Body of pancreas (tissue), 4 donors: ENCODE measurements at regions not wholly inside any gene's neighbourhood (a gene's known extent, or its start where the extent isn't known, plus 50 kb on each side); places are given as distances from the start of the nearest gene placed in this dataset.

Experiments used
- ATAC-seq: fragments of 150-250 bp; one replicate; pipeline ENCODE4 v1.9.1; 2016
- DNase-seq, 4 donors: peaks; one replicate each; pipeline ENCODE4 v3.0.0-alpha.2; 2019
- H3K27ac ChIP-seq, 4 donors: fragments of 200-600 bp; sonication (generic); 1 replicate in 3 of 4; 2 replicates in 1 of 4; pipeline versions ENCODE4 v1.5.1 to v1.6.1; 2016 to 2019; ENCODE audit warnings: mild to moderate bottlenecking in 1 of 4, mixed read lengths in 1 of 4, moderate library complexity in 1 of 4
- H3K27me3 ChIP-seq, 2 donors: fragments of 200-600 bp; sonication (generic); one replicate each; pipeline ENCODE4 v1.6.0; 2016; ENCODE audit warnings: mild to moderate bottlenecking in 1 of 2
- H3K36me3 ChIP-seq, 2 donors: fragments of 200-600 bp; sonication (generic); replicated peaks in 1 of 2; 2 replicates each; pipeline ENCODE4 v1.5.1; 2016; ENCODE audit warnings: low read depth in 2 of 2; ENCODE audit not compliant: insufficient read depth in 1 of 2
- H3K4me1 ChIP-seq: fragments of 200-600 bp; sonication (generic); one replicate; pipeline ENCODE4 v1.6.0; 2016
- H3K4me3 ChIP-seq, 2 donors: fragments of 200-600 bp; sonication (generic); 1 replicate in 1 of 2; 2 replicates in 1 of 2; pipeline ENCODE4 v1.5.1; 2016 to 2019
- H3K9me3 ChIP-seq, 3 donors: fragments of 200-600 bp; sonication (generic); 1 replicate in 2 of 3; 2 replicates in 1 of 3; pipeline ENCODE4 v1.5.1; 2016
- POLR2A ChIP-seq, 3 donors: fragments of 450-650 bp; IDR thresholded peaks; one replicate each; pipeline ENCODE4 v1.6.1; 2016; ENCODE audit warnings: antibody characterized with exemption in 3 of 3, mild to moderate bottlenecking in 2 of 3
- WGBS, 2 donors: methylation state at CpG; one replicate each; pipeline ENCODE4 v1.1.5; 2017; 5-methylcytosine and 5-hydroxymethylcytosine counted together
- intact Hi-C: fragments of 100-400 bp; cut with DNase I; formaldehyde crosslinking; loops from one replicate; pipeline ENCODE4 v1.15.1; 2023
- TF ChIP-seq, protein P1 (sequence below), 7 experiments: fragments of 450-650 bp in 4 of 7; fragments of 200-600 bp in 3 of 7; sonication (generic) in 3 of 7; IDR thresholded peaks; one replicate each; pipeline ENCODE4 v1.5.1; 2016 to 2019; ENCODE audit warnings: antibody characterized with exemption in 7 of 7

DNA sequence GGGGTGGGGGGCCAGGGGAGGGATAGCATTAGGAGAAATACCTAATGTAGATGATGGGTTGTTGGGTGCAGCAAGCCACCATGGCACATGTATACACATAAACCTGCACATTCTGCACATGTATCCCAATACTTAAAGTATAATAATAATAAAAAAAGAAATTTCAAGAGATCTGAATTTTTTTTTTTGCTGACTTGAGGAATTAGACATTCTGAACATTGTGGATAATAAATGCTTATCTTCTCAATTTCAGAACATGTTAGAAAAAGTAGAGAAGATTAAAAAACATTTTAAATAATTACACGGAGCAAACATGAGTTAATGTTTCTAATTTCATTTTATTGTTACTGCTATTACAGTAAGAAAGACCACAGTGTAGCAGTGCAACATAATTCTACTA lies 230.4 kb downstream of the DTHD1 start:
- no peaks in the 10 kb centered on the region for H3K27me3 ChIP-seq
- WGBS, 2 donors, result 86 to 92% methylated on average over 1 of the region's 1 CpG
- H3K4me1 ChIP-seq, result no peaks in the 10 kb centered on the region
- ATAC-seq, result no peak
- no peak overlapping the region for H3K27ac ChIP-seq
- TF ChIP-seq POLR2A (IDR thresholded peaks at IDR 0.05), result no peak
- TF ChIP-seq, protein P1, sequence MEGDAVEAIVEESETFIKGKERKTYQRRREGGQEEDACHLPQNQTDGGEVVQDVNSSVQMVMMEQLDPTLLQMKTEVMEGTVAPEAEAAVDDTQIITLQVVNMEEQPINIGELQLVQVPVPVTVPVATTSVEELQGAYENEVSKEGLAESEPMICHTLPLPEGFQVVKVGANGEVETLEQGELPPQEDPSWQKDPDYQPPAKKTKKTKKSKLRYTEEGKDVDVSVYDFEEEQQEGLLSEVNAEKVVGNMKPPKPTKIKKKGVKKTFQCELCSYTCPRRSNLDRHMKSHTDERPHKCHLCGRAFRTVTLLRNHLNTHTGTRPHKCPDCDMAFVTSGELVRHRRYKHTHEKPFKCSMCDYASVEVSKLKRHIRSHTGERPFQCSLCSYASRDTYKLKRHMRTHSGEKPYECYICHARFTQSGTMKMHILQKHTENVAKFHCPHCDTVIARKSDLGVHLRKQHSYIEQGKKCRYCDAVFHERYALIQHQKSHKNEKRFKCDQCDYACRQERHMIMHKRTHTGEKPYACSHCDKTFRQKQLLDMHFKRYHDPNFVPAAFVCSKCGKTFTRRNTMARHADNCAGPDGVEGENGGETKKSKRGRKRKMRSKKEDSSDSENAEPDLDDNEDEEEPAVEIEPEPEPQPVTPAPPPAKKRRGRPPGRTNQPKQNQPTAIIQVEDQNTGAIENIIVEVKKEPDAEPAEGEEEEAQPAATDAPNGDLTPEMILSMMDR (IDR thresholded peaks at IDR 0.05), result no peak
- no peak overlapping the region for H3K4me3 ChIP-seq
- intact Hi-C loops, result no loop called here
- H3K36me3 ChIP-seq, result no peaks in the 10 kb centered on the region
- no peak for DNase-seq
- no peaks in the 10 kb centered on the region for H3K9me3 ChIP-seq

DNA sequence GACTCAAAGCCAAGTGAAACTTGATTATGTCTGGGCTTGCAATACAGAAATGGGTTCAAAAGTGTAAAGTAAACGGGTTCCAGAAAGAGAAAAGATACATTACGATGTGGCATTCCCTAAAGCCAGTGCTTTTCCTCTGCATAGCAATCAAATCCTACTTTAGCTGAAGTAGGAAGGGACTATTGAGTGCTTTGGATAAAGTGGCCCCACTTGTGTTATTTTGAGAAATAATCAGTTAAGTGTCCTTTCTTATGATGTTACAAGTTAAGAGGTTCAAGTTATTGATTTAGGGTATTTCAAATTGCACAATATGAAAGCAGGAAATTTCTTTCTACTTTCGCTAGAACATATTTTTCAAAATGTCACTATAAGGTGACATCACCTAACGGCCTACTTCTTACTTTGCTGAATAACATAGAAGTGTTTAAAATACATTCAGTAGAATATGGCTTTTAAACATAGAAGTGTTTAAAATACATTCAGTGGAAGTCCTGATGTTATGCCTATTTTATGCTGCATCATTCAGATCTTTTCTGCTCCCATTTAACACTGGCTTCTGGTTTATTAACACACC lies 235.2 kb downstream of the DTHD1 start:
- ATAC-seq (no peak), DNase-seq (no peak)
- Histone ChIP-seq H3K36me3 (no peaks in the 10 kb centered on the region), H3K4me1 (no peaks in the 10 kb centered on the region), H3K27ac (no peak overlapping the region), H3K9me3 (no peaks in the 10 kb centered on the region), H3K4me3 (no peak overlapping the region), H3K27me3 (no peaks in the 10 kb centered on the region)
- intact Hi-C loops, result no loop called here
- TF ChIP-seq, protein P1 (IDR thresholded peaks at IDR 0.05), result no peak
- TF ChIP-seq POLR2A (IDR thresholded peaks at IDR 0.05), result no peak
- 37 to 41% methylated on average over 4 of the region's 4 CpGs for WGBS, 2 donors

DNA sequence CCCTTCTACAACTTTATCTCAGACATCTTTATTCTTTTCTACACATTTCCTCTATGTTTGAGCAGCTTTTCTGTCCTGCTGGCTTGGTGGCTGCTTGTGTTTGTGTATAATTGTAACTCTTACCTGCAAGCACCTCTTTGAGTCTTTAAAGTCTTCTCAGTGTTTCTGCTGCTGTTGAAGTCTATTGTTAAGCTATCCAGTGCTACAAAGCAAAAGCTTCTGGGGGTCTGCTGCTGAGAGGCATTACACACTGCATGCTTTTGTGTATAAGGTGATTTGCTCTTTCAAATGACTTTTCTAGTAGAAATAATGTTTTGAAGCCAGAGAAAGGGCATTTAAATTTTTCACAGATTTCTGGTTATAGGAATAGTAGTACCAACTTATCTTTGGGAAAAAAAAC lies 241.8 kb downstream of the DTHD1 start:
- DNase-seq (no peak), ATAC-seq (no peak)
- Histone ChIP-seq H3K36me3 (no peaks in the 10 kb centered on the region), H3K27ac (no peak overlapping the region), H3K4me1 (no peaks in the 10 kb centered on the region), H3K27me3 (no peaks in the 10 kb centered on the region), H3K4me3 (no peak overlapping the region), H3K9me3 (no peaks in the 10 kb centered on the region)
- intact Hi-C loops, result no loop called here
- TF ChIP-seq, protein P1 (IDR thresholded peaks at IDR 0.05), result no peak
- TF ChIP-seq POLR2A (IDR thresholded peaks at IDR 0.05), result no peak

DNA sequence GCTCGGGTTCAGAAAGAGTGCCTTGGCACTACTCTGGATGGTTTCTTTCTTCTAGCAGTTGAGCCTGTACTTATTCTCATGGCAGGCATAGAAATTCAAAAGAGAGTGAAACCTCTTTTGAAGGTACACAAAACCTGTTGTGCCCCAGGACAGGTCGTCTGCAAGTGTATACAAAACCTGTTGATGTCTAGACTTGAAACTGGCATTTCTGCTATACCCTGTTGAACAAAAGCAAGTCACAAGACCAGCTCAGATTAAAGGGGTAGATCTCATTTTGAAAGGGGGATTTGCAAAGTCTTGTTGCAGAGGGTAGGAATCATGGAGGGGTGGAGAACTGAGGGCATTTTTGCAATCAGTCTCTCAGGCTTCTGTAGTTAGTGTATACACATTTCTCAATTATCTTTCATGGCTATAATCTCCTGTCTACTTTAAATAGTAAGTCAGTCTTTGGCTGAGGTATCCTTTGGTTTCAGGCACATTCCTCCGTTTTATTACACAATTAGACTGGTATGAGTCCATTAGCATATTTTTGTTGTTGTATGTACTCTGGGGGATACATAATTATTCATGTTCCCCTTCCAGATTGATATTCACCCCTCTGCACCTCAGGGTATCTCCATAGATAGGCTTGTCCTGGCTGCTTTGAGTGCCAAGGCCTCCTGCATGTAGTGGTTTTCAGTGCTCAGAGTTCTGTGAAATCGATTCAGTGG lies 251.4 kb downstream of the DTHD1 start:
- Histone ChIP-seq H3K27me3 (no peaks in the 10 kb centered on the region), H3K27ac (no peak overlapping the region), H3K4me1 (no peaks in the 10 kb centered on the region), H3K36me3 (no peaks in the 10 kb centered on the region), H3K4me3 (no peak overlapping the region), H3K9me3 (no peaks in the 10 kb centered on the region)
- DNase-seq (no peak), ATAC-seq (no peak)
- intact Hi-C loops, result no loop called here
- TF ChIP-seq, protein P1 (IDR thresholded peaks at IDR 0.05), result no peak
- TF ChIP-seq POLR2A (IDR thresholded peaks at IDR 0.05), result no peak
- 40 to 43% methylated on average over 4 of the region's 4 CpGs for WGBS, 2 donors

DNA sequence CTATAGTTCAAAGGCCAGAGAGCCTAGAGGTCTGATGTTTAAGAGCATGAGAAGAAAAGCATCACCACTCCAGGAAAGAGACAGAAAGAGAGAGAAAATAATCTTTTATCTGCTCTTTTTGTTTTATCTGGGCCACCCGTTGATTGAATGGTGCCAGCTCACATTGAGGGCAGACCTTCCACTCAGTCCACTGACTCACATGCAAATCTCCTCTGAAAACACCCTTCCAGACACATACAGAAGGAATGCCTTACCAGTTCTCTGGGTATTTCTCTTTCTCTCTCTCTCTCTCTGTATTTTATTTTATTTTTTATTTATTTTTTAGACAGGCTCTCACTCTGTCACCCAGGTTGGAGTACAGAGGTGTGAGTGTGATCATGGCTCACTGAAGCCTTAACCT lies 252.5 kb downstream of the DTHD1 start:
- intact Hi-C loops, result no loop called here
- ATAC-seq (no peak), DNase-seq (no peak)
- WGBS, 2 donors, result 68 to 73% methylated on average over 1 of the region's 1 CpG
- TF ChIP-seq, protein P1 (IDR thresholded peaks at IDR 0.05), result no peak
- TF ChIP-seq POLR2A (IDR thresholded peaks at IDR 0.05), result no peak
- H3K4me1 ChIP-seq, result no peaks in the 10 kb centered on the region
- no peaks in the 10 kb centered on the region for H3K9me3 ChIP-seq
- H3K27me3 ChIP-seq, result no peaks in the 10 kb centered on the region
- H3K27ac ChIP-seq, result no peak overlapping the region
- no peak overlapping the region for H3K4me3 ChIP-seq
- no peaks in the 10 kb centered on the region for H3K36me3 ChIP-seq
